H9 (cell line): ENCODE measurements at regions not wholly inside any gene's neighbourhood (a gene's known extent, or its start where the extent isn't known, plus 50 kb on each side); places are given as distances from the start of the nearest gene placed in this dataset.

Experiments used
- DNase-seq: peaks from one replicate; pipeline ENCODE4 v3.0.0-alpha.2; 2017
- H2AFZ ChIP-seq: one replicate; pipeline ENCODE4 v1.6.1; 2013; ENCODE audit warnings: mild to moderate bottlenecking, low read length, control low read depth, moderate library complexity
- H2AK5ac ChIP-seq: 2 replicates; pipeline ENCODE4 v1.6.1; 2013; ENCODE audit warnings: low read length, control low read depth, mixed read lengths; ENCODE audit not compliant: insufficient read length
- H2BK120ac ChIP-seq: one replicate; pipeline ENCODE4 v1.6.1; 2013; ENCODE audit warnings: low read depth, mild to moderate bottlenecking, low read length, control low read depth, inconsistent platforms; ENCODE audit not compliant: poor library complexity, severe bottlenecking
- H2BK12ac ChIP-seq: 2 replicates; pipeline ENCODE4 v1.6.1; 2013; ENCODE audit warnings: low read length, control low read depth, mixed read lengths, low read depth; ENCODE audit not compliant: insufficient read length
- H2BK15ac ChIP-seq: 2 replicates; pipeline ENCODE4 v1.6.1; 2013; ENCODE audit warnings: low read depth, low read length, control low read depth
- H2BK20ac ChIP-seq: one replicate; pipeline ENCODE4 v1.6.1; 2013; ENCODE audit warnings: low read depth, mild to moderate bottlenecking, low read length, control low read depth, inconsistent platforms; ENCODE audit not compliant: poor library complexity, severe bottlenecking
- H2BK5ac ChIP-seq: 2 replicates; pipeline ENCODE4 v1.6.1; 2013; ENCODE audit warnings: low read length, control low read depth, mixed read lengths; ENCODE audit not compliant: insufficient read length
- H3K14ac ChIP-seq: 2 replicates; pipeline ENCODE4 v1.6.1; 2013; ENCODE audit warnings: low read length, control low read depth; ENCODE audit not compliant: insufficient read depth
- H3K18ac ChIP-seq: 2 replicates; pipeline ENCODE4 v1.6.1; 2013; ENCODE audit warnings: low read depth, mild to moderate bottlenecking, mixed read lengths, low read length, control low read depth; ENCODE audit not compliant: insufficient read length
- H3K23ac ChIP-seq: 2 replicates; pipeline ENCODE4 v1.6.1; 2013; ENCODE audit warnings: low read length, control low read depth, mixed read lengths, low read depth; ENCODE audit not compliant: insufficient read length
- H3K23me2 ChIP-seq: 2 replicates; pipeline ENCODE4 v1.6.1; 2013; ENCODE audit warnings: low read depth, mild to moderate bottlenecking, mixed read lengths, low read length, control low read depth; ENCODE audit not compliant: insufficient read length, poor library complexity, severe bottlenecking
- H3K27ac ChIP-seq: 2 replicates; pipeline ENCODE4 v1.5.1; 2013; ENCODE audit warnings: low read length, control low read depth, mixed read lengths, low read depth; ENCODE audit not compliant: insufficient read length
- H3K27me3 ChIP-seq: 2 replicates; pipeline ENCODE4 v1.6.1; 2013; ENCODE audit warnings: low read length, control low read depth, inconsistent platforms; ENCODE audit not compliant: insufficient read depth
- H3K4ac ChIP-seq: 2 replicates; pipeline ENCODE4 v1.6.1; 2013; ENCODE audit warnings: low read depth, mild to moderate bottlenecking, control low read depth, inconsistent platforms, low read length, moderate library complexity
- H3K4me1 ChIP-seq: 2 replicates; pipeline ENCODE4 v1.6.1; 2013; ENCODE audit warnings: low read length, control low read depth, inconsistent platforms; ENCODE audit not compliant: insufficient read depth
- H3K4me2 ChIP-seq: 2 replicates; pipeline ENCODE4 v1.6.1; 2013; ENCODE audit warnings: low read length, control low read depth, mixed read lengths; ENCODE audit not compliant: insufficient read length, insufficient read depth
- H3K56ac ChIP-seq: 2 replicates; pipeline ENCODE4 v1.6.1; 2013; ENCODE audit warnings: low read depth, mild to moderate bottlenecking, mixed read lengths, low read length, control low read depth; ENCODE audit not compliant: insufficient read length
- H3K79me1 ChIP-seq: 2 replicates; pipeline ENCODE4 v1.6.1; 2013; ENCODE audit warnings: low read depth, mild to moderate bottlenecking, moderate library complexity, low read length, control low read depth, inconsistent platforms; ENCODE audit not compliant: insufficient read depth, poor library complexity, severe bottlenecking
- H3K79me2 ChIP-seq: 2 replicates; pipeline ENCODE4 v1.6.1; 2013; ENCODE audit warnings: low read length, control low read depth, inconsistent platforms; ENCODE audit not compliant: insufficient read depth
- H3K9ac ChIP-seq: 2 replicates; pipeline ENCODE4 v1.6.1; 2013; ENCODE audit warnings: low read length, control low read depth, mixed read lengths; ENCODE audit not compliant: insufficient read length; ENCODE audit errors: extremely low read depth
- H3K9me3 ChIP-seq: one replicate; pipeline ENCODE4 v1.6.1; 2013; ENCODE audit warnings: low read depth, low read length, inconsistent platforms; ENCODE audit not compliant: control insufficient read depth
- H3T11ph ChIP-seq: one replicate; pipeline ENCODE4 v1.6.1; 2013; ENCODE audit warnings: mild to moderate bottlenecking, low read length, control low read depth, inconsistent platforms
- H4K20me1 ChIP-seq: one replicate; pipeline ENCODE4 v1.6.1; 2013; ENCODE audit not compliant: control insufficient read depth, insufficient read length, insufficient read depth
- H4K5ac ChIP-seq: 2 replicates; pipeline ENCODE4 v1.6.1; 2013; ENCODE audit warnings: low read depth, mild to moderate bottlenecking, mixed read lengths, low read length, control low read depth; ENCODE audit not compliant: insufficient read length
- H4K8ac ChIP-seq: replicated peaks from 2 replicates; pipeline ENCODE4 v1.6.1; 2013; ENCODE audit warnings: low read length, control low read depth, mixed read lengths, low read depth; ENCODE audit not compliant: insufficient read length
- H4K91ac ChIP-seq: 2 replicates; pipeline ENCODE4 v1.6.1; 2013; ENCODE audit warnings: low read depth, mild to moderate bottlenecking, moderate library complexity, mixed read lengths, low read length, control low read depth; ENCODE audit not compliant: insufficient read length
- H3K27ac Mint-ChIP-seq, 3 experiments: 2 replicates in 2 of 3; 3 replicates in 1 of 3; pipeline ENCODE4 v1.8.0; 2020 to 2021; ENCODE audit warnings: mixed read lengths in 3 of 3, mild to moderate bottlenecking in 1 of 3, moderate library complexity in 1 of 3
- H3K27me3 Mint-ChIP-seq: 2 replicates; pipeline ENCODE4 v1.8.0; 2021; ENCODE audit warnings: low read depth, mild to moderate bottlenecking, moderate library complexity, mixed read lengths
- H3K36me3 Mint-ChIP-seq, 3 experiments: 2 replicates in 2 of 3; 3 replicates in 1 of 3; pipeline ENCODE4 v1.8.0; 2020 to 2021; ENCODE audit warnings: low read depth in 3 of 3, mixed read lengths in 3 of 3; ENCODE audit not compliant: insufficient read depth in 1 of 3
- H3K4me1 Mint-ChIP-seq, 2 experiments: 2 replicates each; pipeline ENCODE4 v1.8.0; 2020; ENCODE audit warnings: mixed read lengths in 2 of 2
- H3K4me3 Mint-ChIP-seq, 2 experiments: 2 replicates in 1 of 2; 3 replicates in 1 of 2; pipeline ENCODE4 v1.8.0; 2020 to 2021; ENCODE audit warnings: mild to moderate bottlenecking in 2 of 2, mixed read lengths in 2 of 2, moderate library complexity in 1 of 2
- H3K9me3 Mint-ChIP-seq, 2 experiments: 2 replicates in 1 of 2; 3 replicates in 1 of 2; pipeline ENCODE4 v1.8.0; 2020; ENCODE audit warnings: mild to moderate bottlenecking in 2 of 2, mixed read lengths in 2 of 2, moderate library complexity in 1 of 2
- CTCF ChIP-seq: fragments of 200-600 bp; sonication (generic); conservative IDR thresholded peaks from 3 replicates; pipeline ENCODE4 v1.8.0; 2021; ENCODE audit warnings: antibody characterized with exemption, mild to moderate bottlenecking

- Histone ChIP-seq H4K8ac (no peak overlapping the region), H2AK5ac (no peak overlapping the region), H3K4me1 (no peaks in the 10 kb centered on the region), H4K20me1 (no peaks in the 10 kb centered on the region), H2AFZ (no peak overlapping the region), H3K4ac (no peak overlapping the region), H2BK20ac (no peak overlapping the region), H3K9ac (no peak overlapping the region), H2BK12ac (no peak overlapping the region), H3K9me3 (peaks cover 8% of the 10 kb centered on the region), H3K14ac (no peak overlapping the region), H3K18ac (no peak overlapping the region), H3T11ph (no peak overlapping the region), H4K91ac (no peak overlapping the region), H2BK120ac (no peak overlapping the region), H3K23ac (no peak overlapping the region), H2BK15ac (no peak overlapping the region), H3K79me1 (no peaks in the 10 kb centered on the region), H3K79me2 (no peaks in the 10 kb centered on the region), H3K27me3 (no peaks in the 10 kb centered on the region), H3K23me2 (no peaks in the 10 kb centered on the region), H3K56ac (no peak overlapping the region), H4K5ac (no peak overlapping the region), H3K4me2 (no peak overlapping the region), H3K27ac (no peak overlapping the region), H2BK5ac (no peak overlapping the region)
- peaks cover 5% of the 10 kb centered on the region for H3K27me3 Mint-ChIP-seq
- DNase-seq, result no peak
- no peak overlapping the region for H3K27ac Mint-ChIP-seq
- no peak overlapping the region for H3K4me3 Mint-ChIP-seq
- TF ChIP-seq CTCF, result no peak
- H3K4me1 Mint-ChIP-seq, result no peaks in the 10 kb centered on the region
- peaks cover 1 to 11% (median 7%) of the 10 kb centered on the region in 3 experiments; a peak in 6 of 7 replicates for H3K36me3 Mint-ChIP-seq
- peaks cover 36 to 44% of the 10 kb centered on the region in 2 experiments for H3K9me3 Mint-ChIP-seq
Measured at GRCh38 chr14:87601036-87601435, 391.9 kb downstream of the GALC start.
